Pancreas (tissue), 10 donors: ENCODE measurements at regions not wholly inside any gene's neighbourhood (a gene's known extent, or its start where the extent isn't known, plus 50 kb on each side); places are given as distances from the start of the nearest gene placed in this dataset.

Experiments used
- ATAC-seq, 4 donors: fragments of 200-7000 bp; cut with Tn5 transposase; one replicate each; pipeline versions ENCODE4 v1.8.0 to v1.9.1; 2020; ENCODE audit warnings: mild to moderate bottlenecking in 4 of 4, moderate library complexity in 4 of 4
- DNase-seq, 6 donors: peaks; one replicate each; pipeline ENCODE4 v3.0.0-alpha.2; 2020
- FAIRE-seq: peaks from 2 replicates; lab custom pipeline; 2012; peaks lifted over from hg19 to GRCh38; lab: Jason Lieb, UNC
- H3K27ac ChIP-seq, 4 donors: fragments of 200-600 bp; sonication (generic); 1 replicate in 3 of 4; 2 replicates in 1 of 4; pipeline versions ENCODE4 v1.5.0 to v1.8.0; 2020
- H3K27me3 ChIP-seq, 4 donors: fragments of 200-600 bp; one replicate each; pipeline ENCODE4 v1.8.0; 2021
- H3K36me3 ChIP-seq, 3 donors: fragments of 200-600 bp; sonication (generic) in 1 of 3; one replicate each; pipeline versions ENCODE4 v1.5.0 to v1.8.0; 2020 to 2021
- H3K4me1 ChIP-seq, 3 donors: fragments of 200-600 bp; one replicate each; pipeline ENCODE4 v1.8.0; 2021
- H3K4me3 ChIP-seq, 4 donors: fragments of 200-600 bp; sonication (generic) in 2 of 4; one replicate each; pipeline versions ENCODE4 v1.5.0 to v1.8.0; 2020 to 2021
- H3K9me3 ChIP-seq, 4 donors: fragments of 200-600 bp; one replicate each; pipeline ENCODE4 v1.8.0; 2021
- WGBS, 2 donors: extraction: QIAGEN DNeasy Blood & Tissue Kit; methylation state at CpG; one replicate each; pipeline ENCODE4 v1.1.7; 2013; 5-methylcytosine and 5-hydroxymethylcytosine counted together
- intact Hi-C, 3 donors: fragments of 100-400 bp; cut with DNase I; formaldehyde crosslinking; loops; one replicate each; pipeline versions ENCODE4 v1.11.1 to v1.14.2; 2022
- TF ChIP-seq, protein P1 (sequence below), 4 donors: fragments of 200-600 bp; sonication (generic) in 3 of 4; IDR thresholded peaks; one replicate each; pipeline versions ENCODE4 v1.5.0 to v1.8.0; 2021; ENCODE audit warnings: antibody characterized with exemption in 4 of 4
- donor health status: healthy with polysubstance abuse.
- donor health status: DM: no; HTN: no; CAD: no; lungs with moderate emphysema.
- donor health status: DM: no; HTN: no; CAD: no.
- donor health status: control.
- donor health status: control.
- donor health status: Bipolar disorder and iron deficiency.
- donor health status: DM: yes; HTN: yes; CAD: no.
- donor health status: DM: no; HTN: no; CAD: no.
- donor health status: DM: no; HTN: no; CAD: no.
- donor health status: DM: yes; HTN: yes; CAD: no.

DNA sequence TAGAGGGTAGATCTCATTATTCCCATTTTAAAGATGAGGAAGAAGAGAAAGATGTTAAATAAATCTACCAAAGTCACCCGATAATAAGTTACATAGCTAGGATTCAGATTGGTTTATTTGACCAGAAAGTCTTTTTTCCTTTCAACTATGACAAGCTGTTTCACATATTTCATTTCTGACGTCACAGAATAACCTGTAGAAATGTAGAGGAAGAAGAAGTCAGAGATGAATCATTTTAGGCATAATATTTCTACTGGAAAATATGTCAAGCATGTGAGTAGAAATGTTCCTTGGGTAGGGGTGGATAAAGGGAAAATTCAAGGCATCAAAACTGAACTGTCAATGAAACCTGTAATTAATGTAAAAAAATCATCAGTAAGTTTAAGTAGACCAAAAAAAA is 107.0 kb downstream of the MGST1 start:
- H3K4me3 ChIP-seq = no peak overlapping the region
- FAIRE-seq (no peak), DNase-seq (no peak), ATAC-seq (no peak)
- H3K27me3 ChIP-seq = no peaks in the 10 kb centered on the region
- TF ChIP-seq, protein P1, sequence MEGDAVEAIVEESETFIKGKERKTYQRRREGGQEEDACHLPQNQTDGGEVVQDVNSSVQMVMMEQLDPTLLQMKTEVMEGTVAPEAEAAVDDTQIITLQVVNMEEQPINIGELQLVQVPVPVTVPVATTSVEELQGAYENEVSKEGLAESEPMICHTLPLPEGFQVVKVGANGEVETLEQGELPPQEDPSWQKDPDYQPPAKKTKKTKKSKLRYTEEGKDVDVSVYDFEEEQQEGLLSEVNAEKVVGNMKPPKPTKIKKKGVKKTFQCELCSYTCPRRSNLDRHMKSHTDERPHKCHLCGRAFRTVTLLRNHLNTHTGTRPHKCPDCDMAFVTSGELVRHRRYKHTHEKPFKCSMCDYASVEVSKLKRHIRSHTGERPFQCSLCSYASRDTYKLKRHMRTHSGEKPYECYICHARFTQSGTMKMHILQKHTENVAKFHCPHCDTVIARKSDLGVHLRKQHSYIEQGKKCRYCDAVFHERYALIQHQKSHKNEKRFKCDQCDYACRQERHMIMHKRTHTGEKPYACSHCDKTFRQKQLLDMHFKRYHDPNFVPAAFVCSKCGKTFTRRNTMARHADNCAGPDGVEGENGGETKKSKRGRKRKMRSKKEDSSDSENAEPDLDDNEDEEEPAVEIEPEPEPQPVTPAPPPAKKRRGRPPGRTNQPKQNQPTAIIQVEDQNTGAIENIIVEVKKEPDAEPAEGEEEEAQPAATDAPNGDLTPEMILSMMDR (IDR thresholded peaks at IDR 0.05) = no peak
- intact Hi-C loops = no loop called here
- H3K9me3 ChIP-seq = no peaks in the 10 kb centered on the region
- H3K4me1 ChIP-seq = no peaks in the 10 kb centered on the region
- WGBS, 2 donors = 75 to 80% methylated on average over 2 of the region's 2 CpGs
- no peaks in the 10 kb centered on the region for H3K36me3 ChIP-seq
- H3K27ac ChIP-seq = no peak overlapping the region

DNA sequence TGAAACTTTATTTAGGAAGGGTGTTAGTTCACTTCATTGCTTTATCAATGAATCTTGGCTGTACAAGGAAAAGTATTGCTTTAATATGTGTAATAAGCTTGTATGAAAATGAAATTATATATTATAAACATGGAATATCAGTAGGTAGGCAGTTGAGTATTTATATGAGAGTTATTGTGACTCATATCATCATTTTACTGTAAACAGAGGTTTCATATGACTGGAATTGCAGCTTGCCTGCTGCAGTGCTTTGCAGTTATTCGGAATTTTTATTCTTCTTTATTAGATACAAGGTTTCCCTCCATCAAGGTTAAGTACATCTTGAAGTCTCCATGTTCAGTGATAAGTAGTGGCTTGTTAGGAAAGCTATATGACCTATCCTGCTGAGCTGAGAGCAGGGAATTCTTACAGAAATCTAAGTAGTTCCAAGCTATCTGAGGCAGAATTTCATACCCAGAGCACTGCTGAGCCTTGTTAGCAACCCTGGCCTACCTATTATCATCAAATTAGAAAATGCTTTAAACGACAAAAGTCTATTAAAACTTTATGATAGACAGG is 111.2 kb downstream of the MGST1 start:
- Histone ChIP-seq H3K36me3 (no peaks in the 10 kb centered on the region), H3K9me3 (no peaks in the 10 kb centered on the region), H3K27ac (no peak overlapping the region), H3K27me3 (no peaks in the 10 kb centered on the region), H3K4me3 (no peak overlapping the region), H3K4me1 (no peaks in the 10 kb centered on the region)
- ATAC-seq (no peak), DNase-seq (no peak), FAIRE-seq (no peak)
- TF ChIP-seq, protein P1 (IDR thresholded peaks at IDR 0.05) = no peak
- intact Hi-C loops = no loop called here
- 64 to 67% methylated on average over 2 of the region's 2 CpGs for WGBS, 2 donors

DNA sequence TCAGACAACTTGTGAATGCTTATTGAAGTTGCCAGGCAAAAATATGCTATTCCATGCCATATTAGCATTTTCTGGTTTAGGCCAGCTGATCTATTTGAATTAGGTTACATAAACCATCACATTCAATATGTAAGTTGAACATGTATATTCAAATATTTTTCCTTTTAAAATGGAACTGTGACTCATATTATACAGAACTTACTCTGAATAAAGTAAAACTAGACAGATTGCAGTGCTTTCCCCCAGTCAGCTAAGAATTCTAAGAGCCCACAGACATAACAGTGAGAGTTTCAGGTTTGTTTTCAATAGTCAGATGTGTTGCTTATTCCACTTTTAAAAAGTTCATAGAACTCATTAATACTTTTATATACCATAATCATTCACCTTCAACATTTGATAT is 119.8 kb downstream of the MGST1 start:
- Histone ChIP-seq H3K4me1 (no peaks in the 10 kb centered on the region), H3K9me3 (no peaks in the 10 kb centered on the region), H3K27me3 (no peaks in the 10 kb centered on the region), H3K36me3 (no peaks in the 10 kb centered on the region), H3K27ac (no peak overlapping the region), H3K4me3 (no peak overlapping the region)
- FAIRE-seq (no peak), ATAC-seq (no peak), DNase-seq (no peak)
- TF ChIP-seq, protein P1 (IDR thresholded peaks at IDR 0.05) = no peak
- intact Hi-C loops = no loop called here

DNA sequence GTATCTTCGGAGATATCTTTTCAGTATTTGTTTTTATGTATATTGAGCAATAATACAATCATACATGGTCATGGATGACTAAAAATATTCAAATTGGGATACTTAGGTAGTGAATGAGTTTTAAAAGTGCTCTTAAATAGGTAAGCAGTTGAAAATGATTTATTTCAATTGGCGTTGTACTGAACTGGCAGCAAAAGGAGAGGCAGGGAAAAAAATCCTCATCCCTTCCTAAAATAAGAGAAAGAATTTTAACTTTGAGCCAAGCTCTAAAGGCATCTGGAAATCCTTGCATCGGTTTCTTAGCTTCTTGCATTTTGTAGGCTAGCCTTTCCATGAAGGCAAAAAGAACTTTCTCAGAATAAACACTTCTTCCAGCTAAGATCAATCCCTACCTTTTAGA is 125.2 kb downstream of the MGST1 start:
- DNase-seq = no peak
- H3K4me1 ChIP-seq = no peaks in the 10 kb centered on the region
- no peak overlapping the region for H3K27ac ChIP-seq
- no peak overlapping the region for H3K4me3 ChIP-seq
- no peaks in the 10 kb centered on the region for H3K9me3 ChIP-seq
- FAIRE-seq = no peak
- no peaks in the 10 kb centered on the region for H3K27me3 ChIP-seq
- ATAC-seq = no peak
- TF ChIP-seq, protein P1 (IDR thresholded peaks at IDR 0.05) = no peak
- no peaks in the 10 kb centered on the region for H3K36me3 ChIP-seq
- 58 to 59% methylated on average over 3 of the region's 3 CpGs for WGBS, 2 donors
- intact Hi-C loops = no loop called here

DNA sequence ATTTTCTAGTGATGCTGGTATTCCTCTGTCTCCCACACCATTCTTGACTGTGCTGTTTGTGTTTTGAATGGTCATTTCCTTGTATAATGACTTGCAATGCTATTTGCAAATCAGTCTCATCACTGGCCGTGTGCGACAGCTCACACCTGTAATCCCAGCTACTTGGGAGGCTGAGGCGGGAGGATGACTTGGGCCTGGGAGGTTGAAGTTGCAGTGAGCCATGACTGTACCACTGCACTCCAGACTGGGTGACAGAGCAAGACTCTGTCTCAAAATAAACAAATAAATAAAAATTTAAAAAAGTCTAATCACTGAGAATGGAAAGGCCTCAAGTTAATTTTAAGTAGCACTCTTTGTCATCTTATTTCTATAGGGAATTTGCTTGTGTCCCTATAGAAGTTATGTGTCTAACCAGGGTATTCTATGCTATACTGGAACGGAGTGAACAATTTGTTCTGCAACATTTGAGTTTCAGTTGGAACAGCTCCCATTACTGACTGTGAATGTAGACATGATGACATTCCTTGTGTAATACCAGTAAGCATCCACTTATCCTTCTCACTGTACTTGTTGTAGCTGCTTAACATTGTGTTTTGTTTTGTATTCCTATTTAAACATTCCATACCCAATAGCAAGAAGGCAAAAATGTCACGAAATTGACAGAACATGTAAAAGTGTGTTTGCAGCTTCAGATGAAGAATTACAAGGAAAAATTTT is 126.3 kb downstream of the MGST1 start:
- no peaks in the 10 kb centered on the region for H3K4me1 ChIP-seq
- no peak for DNase-seq
- 85 to 88% methylated on average over 5 of the region's 5 CpGs for WGBS, 2 donors
- intact Hi-C loops = no loop called here
- H3K27me3 ChIP-seq = no peaks in the 10 kb centered on the region
- no peaks in the 10 kb centered on the region for H3K9me3 ChIP-seq
- TF ChIP-seq, protein P1 (IDR thresholded peaks at IDR 0.05) = no peak
- H3K36me3 ChIP-seq = no peaks in the 10 kb centered on the region
- H3K4me3 ChIP-seq = no peak overlapping the region
- FAIRE-seq = no peak
- no peak for ATAC-seq
- H3K27ac ChIP-seq = no peak overlapping the region
